ENCODE measurements at regions not wholly inside any gene's neighbourhood (a gene's known extent, or its start where the extent isn't known, plus 50 kb on each side); places are given as distances from the start of the nearest gene placed in this dataset.

- H3K27ac ChIP-seq = peak overlapping the region; percentile 21
Measured at GRCh38 chr10:78360284-78360683, 326.6 kb downstream of the RPS24 start.

DNA sequence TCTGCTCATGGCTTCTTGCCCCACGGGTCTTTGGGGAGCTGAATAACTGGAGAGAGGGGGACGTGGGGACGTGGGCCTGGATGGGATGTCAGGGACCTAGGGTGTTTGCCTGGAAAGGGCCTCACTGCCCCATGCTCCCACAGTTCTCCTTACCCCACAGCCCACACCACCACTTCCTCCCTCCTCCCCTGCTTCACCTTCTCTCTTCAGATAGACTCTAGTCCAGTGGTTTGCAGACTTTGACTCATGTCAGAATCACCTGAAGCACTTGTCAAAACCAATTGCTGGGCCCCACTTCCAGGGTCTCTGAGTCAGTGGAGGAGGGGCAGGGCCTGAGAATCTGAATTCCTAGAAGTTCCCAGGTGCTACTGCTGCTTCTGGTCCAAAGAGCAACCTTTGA, 327.4 kb downstream of the RPS24 start:
- Histone ChIP-seq H3K27ac (no peak overlapping the region), H3K36me3 (no peaks in the 10 kb centered on the region), H3K4me1 (ENCODE audit: low read depth) (peaks cover 31% of the 10 kb centered on the region), H3K9me3 (ENCODE audit: low read depth) (no peaks in the 10 kb centered on the region), H3K27me3 (no peaks in the 10 kb centered on the region), H3K4me3 (no peak overlapping the region)
- no peak for DNase-seq (ENCODE audit: low read depth in 1 of 2, low spot score in 1 of 2)
- TF ChIP-seq CTCF (IDR thresholded peaks at IDR 0.05; ENCODE audit: low read depth, low read length) = no peak

More at GRCh38 chr10:78360284-78360683, 326.6 kb downstream of the RPS24 start:
- Histone ChIP-seq H3K27me3 (no peaks in the 10 kb centered on the region), H3K36me3 (no peaks in the 10 kb centered on the region), H3K4me1 (ENCODE audit: low read depth) (peaks cover 31% of the 10 kb centered on the region), H3K9me3 (ENCODE audit: low read depth) (no peaks in the 10 kb centered on the region), H3K4me3 (no peak overlapping the region)
- no peak for TF ChIP-seq CTCF (IDR thresholded peaks at IDR 0.05; ENCODE audit: low read depth, low read length)
- DNase-seq (ENCODE audit: low read depth in 1 of 2, low spot score in 1 of 2) = no peak

DNA sequence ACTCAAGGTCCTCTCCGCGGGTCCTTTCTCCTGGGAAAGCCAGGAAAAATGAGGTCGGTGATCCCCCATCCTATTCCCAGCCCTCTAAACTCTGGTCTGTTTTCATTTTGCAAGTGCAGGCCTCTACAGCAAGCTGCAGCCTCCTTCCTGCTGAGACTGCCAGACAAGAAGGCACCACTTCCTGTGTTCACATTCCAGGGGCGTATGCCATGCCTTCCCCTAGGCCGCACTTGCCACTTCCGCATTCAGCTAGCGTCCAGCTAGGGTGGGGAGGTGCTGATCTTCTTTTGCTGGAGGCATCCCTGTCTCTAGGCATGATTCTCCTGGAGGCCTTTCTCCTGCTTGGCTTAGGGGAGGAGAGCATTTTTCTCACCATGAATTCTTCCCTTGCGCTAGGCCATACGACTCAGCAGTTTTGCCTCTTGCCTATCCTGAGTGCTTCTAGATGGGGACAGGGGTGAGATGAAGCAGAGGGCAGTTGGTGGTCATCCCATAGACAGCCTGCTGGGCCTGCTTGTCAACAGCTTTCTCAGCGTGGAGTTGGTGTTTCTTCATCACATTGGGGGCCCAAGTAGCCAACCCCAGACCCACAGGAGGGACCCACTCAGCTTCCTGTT, 328.9 kb downstream of the RPS24 start:
- Histone ChIP-seq H3K4me1 (ENCODE audit: low read depth) (peaks cover 42% of the 10 kb centered on the region), H3K9me3 (ENCODE audit: low read depth) (no peaks in the 10 kb centered on the region), H3K36me3 (no peaks in the 10 kb centered on the region), H3K27ac (no peak overlapping the region), H3K27me3 (no peaks in the 10 kb centered on the region), H3K4me3 (no peak overlapping the region)
- TF ChIP-seq CTCF (IDR thresholded peaks at IDR 0.05; ENCODE audit: low read depth, low read length) = no peak
- peak; percentile 16 to 53 for DNase-seq (ENCODE audit: low read depth in 1 of 2, low spot score in 1 of 2)

DNA sequence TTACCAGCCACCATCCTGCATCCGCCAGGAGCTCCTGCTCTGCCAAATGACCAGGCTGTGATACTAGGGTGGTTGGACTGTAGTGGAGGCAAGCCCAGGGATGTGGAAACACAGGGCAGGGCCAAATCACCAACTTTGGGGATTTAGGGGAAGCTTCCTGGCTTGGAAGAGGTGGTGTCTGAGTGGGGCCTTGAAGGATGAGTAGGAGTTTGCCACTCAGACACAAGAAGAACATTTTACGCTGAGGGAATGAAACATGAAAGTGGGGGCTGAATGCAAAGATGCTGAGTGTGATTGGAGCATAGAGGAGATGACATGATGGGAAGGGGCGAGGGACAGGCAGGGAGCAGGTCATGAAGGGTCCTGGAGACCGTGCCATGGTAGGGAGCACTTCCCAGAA, 329.5 kb downstream of the RPS24 start:
- Histone ChIP-seq H3K9me3 (ENCODE audit: low read depth) (no peaks in the 10 kb centered on the region), H3K27ac (no peak overlapping the region), H3K4me3 (no peak overlapping the region), H3K4me1 (ENCODE audit: low read depth) (peaks cover 48% of the 10 kb centered on the region), H3K27me3 (no peaks in the 10 kb centered on the region), H3K36me3 (no peaks in the 10 kb centered on the region)
- no peak for DNase-seq (ENCODE audit: low read depth in 1 of 2, low spot score in 1 of 2)
- TF ChIP-seq CTCF (IDR thresholded peaks at IDR 0.05; ENCODE audit: low read depth, low read length) = no peak

GRCh38 chr10:78365694-78366093, 332.0 kb downstream of the RPS24 start:
- peak in 1 of 2 donors; percentile 10 for DNase-seq (ENCODE audit: low read depth in 1 of 2, low spot score in 1 of 2)
- no peak overlapping the region for H3K27ac ChIP-seq
- no peaks in the 10 kb centered on the region for H3K27me3 ChIP-seq
- H3K4me1 ChIP-seq (ENCODE audit: low read depth) = peaks cover 38% of the 10 kb centered on the region
- no peaks in the 10 kb centered on the region for H3K9me3 ChIP-seq (ENCODE audit: low read depth)
- no peaks in the 10 kb centered on the region for H3K36me3 ChIP-seq
- no peak for TF ChIP-seq CTCF (IDR thresholded peaks at IDR 0.05; ENCODE audit: low read depth, low read length)
- H3K4me3 ChIP-seq = no peak overlapping the region

All from cardiac muscle cell (in vitro differentiated cells and primary cell).